Right ventricle myocardium inferior (tissue), 1 donor: ENCODE measurements at regions not wholly inside any gene's neighbourhood (a gene's known extent, or its start where the extent isn't known, plus 50 kb on each side); places are given as distances from the start of the nearest gene placed in this dataset.
"Not testable (repeated sequence)": the region's sequence is repeated elsewhere in the genome, so short reads cannot be mapped to it uniquely, and the experiment has no call there.

Experiments used
- ATAC-seq: fragments of 200-7000 bp; cut with Tn5 transposase; one replicate; pipeline ENCODE4 v1.9.1; 2020; ENCODE audit warnings: mild to moderate bottlenecking, moderate library complexity
- DNase-seq: peaks from one replicate; pipeline ENCODE4 v3.0.0; 2021; ENCODE audit errors: missing footprints
- intact Hi-C: fragments of 100-400 bp; cut with DNase I; formaldehyde crosslinking; loops from one replicate; pipeline ENCODE4 v1.11.0; 2022
- donor health status: DM: no; HTN: yes; CAD: no; lungs with severe emphysema.

DNA sequence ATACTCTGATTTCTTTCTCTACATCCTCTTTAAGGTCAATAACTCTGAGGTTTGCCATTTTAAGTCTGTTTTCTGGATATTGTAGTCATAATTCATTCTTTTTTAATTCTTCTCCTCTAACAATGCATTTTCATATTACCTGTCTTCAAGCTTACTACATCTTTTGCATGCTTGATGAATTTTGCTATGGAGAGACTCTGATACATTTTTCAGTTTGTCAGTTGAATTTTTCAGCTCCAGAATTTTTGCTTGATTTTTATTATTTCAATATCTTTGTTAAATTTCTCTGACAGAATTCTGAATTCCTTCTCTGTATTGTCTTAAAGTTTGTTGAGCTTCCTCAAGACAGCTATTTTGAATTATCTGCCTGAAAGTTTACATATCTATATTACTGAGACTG, 159.8 kb upstream of the ST8SIA4 start:
- ATAC-seq (no peak), DNase-seq (no peak)
- intact Hi-C loops = no loop called here

DNA sequence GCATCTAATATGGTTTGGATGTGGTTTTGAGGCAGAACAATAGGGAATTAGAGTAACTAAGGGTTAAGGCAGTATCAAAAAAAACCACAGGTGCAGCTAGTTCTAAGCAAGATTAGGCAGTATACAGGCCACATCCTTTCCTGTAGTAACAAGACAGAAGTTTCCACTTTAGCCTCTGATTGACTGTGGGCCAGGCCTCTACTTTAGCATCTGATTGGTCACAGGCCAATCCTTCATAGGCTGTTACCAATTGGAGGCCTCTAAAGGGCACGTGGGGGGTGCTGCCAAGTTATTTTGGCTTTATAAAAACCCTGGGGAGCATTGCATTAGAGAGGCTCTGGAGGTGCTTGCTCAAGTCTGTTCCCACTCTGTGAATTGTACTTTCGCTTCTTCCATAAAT, 144.1 kb upstream of the ST8SIA4 start:
- DNase-seq = no peak
- intact Hi-C loops = loop anchor here (10.0 kb wide), 2 partner anchors 142 to 422 kb away; partner anchors contain the start of gene ST8SIA4
- ATAC-seq = no peak

DNA sequence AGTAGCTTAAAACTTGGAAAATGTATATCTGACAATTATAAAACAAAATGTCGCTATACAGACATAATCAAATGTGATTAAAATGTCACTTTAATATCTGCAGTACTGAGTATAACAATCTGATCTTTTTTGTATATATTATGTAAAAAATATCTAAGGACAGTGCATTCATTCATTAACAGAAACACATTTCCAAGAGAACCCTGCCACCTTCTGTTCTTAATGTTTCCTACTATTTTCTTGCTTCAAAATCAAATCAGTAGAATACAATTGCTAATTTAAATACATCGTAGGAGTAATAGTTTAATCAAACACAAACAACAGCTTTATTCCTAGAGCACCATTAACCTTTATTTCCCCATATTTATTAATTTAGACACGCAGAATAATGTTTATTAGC, 142.6 kb upstream of the ST8SIA4 start:
- DNase-seq (no peak), ATAC-seq (no peak)
- intact Hi-C loops = loop anchor here (10.0 kb wide), 2 partner anchors 141 to 421 kb away; partner anchors contain the start of gene ST8SIA4

- ATAC-seq, DNase-seq: not testable (repeated sequence)
- intact Hi-C loops = loop anchor here (10.0 kb wide), 2 partner anchors 135 to 415 kb away; partner anchors contain the start of gene ST8SIA4
Observed at GRCh38 chr5:101040002-101040401, 136.9 kb upstream of the ST8SIA4 start.

DNA sequence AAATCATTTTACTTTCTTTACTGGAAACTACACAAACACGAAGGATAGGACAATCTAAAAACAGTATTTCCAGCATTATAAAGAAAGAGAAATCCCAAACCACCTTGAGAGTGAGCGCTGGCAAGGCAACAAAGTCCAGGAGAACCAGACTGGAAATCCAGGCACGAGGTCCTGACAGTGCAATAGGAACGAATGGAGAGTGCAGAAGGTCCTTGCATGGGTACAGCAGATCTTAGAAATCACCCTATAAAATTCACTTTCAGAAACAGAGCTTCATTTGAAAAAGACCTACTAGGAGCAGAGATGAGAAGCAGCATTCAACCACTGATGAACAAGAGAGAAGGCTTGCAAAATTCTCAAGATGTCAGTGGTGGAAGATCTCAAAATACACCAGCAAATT, 133.7 kb upstream of the ST8SIA4 start:
- ATAC-seq (no peak), DNase-seq (no peak)
- intact Hi-C loops = no loop called here

- ATAC-seq = no peak
- DNase-seq = no peak
- intact Hi-C loops = no loop called here
Observed at GRCh38 chr5:101035425-101035824, 132.3 kb upstream of the ST8SIA4 start.

DNA sequence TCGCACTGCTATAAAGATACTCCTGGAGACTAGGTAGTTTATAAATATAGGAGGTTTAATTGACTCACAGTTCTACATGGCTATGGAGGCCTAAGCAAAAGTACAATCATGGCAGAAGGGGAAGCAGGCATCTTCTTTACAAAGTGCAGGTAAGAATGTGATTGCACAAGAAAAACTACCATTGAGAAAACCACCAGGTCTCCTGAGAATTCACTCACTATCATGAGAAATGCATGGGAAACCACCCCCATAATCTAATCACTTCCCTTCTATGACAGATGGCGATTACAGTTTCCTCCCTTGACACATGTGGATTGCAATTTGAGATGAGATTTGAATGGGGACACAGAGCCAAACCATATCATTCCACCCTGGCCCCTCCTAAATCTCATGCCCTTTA, 121.2 kb upstream of the ST8SIA4 start:
- no peak for ATAC-seq
- intact Hi-C loops = no loop called here

GRCh38 chr5:101018299-101018698, 115.2 kb upstream of the ST8SIA4 start:
- ATAC-seq = no peak
- intact Hi-C loops = no loop called here
- DNase-seq = no peak

More for the DNA sequence above, 121.2 kb upstream of the ST8SIA4 start:
- no peak for DNase-seq

DNA sequence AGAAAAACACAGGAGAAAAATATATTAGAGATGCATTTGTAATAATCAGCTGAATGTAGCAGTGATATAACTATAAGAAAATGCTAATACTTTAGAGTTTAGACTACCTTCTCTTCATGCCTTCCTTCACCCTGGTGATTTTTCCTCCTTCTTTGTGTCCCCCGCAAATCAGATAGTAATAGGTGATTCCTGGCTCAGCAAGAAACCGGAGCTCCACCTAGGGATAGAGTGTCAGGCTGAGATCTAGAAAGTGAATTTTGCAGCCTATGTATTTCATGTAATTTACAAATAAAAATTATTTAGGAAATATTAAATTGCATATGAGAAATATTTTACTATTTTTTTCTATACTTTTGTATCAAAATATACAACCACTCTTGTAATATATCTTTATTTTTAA, 109.8 kb upstream of the ST8SIA4 start:
- ATAC-seq = no peak
- intact Hi-C loops = no loop called here
- DNase-seq = no peak

DNA sequence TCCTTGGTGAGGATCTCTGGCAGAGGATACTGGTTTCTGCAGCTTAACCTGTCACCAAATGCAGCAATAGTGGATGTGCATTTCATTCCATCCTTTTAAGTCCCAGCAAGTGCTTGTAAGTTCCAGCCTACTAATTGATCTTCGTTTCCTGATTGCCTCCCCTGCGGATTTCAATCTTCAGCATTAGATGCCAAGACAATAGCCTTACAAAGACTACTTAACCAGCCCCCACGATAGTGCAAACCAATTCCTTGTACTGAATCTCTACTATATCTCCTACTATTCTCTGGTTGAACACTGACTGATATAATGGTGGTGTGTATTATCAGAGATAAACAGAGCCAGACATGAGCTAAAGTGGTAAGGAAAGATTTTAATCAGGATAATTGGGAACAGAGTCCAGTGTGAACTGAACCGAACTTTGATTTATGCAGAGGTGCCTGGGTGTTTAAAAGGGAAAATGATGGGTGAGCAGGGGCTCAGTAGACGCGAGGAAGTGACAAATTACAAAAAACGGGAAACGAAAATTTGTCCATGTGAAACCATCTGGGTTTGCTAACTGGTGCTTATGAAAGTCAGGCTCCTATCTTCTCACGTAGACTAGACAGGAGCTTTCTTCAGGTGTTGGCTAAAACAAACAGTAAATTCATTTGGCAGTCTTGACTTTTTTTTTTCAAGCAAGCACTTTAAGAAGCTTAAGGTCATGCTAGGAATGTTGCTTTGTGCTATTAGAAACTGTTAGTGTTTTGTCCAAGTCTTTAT, 106.9 kb upstream of the ST8SIA4 start:
- ATAC-seq (no peak), DNase-seq (no peak)
- intact Hi-C loops = no loop called here

DNA sequence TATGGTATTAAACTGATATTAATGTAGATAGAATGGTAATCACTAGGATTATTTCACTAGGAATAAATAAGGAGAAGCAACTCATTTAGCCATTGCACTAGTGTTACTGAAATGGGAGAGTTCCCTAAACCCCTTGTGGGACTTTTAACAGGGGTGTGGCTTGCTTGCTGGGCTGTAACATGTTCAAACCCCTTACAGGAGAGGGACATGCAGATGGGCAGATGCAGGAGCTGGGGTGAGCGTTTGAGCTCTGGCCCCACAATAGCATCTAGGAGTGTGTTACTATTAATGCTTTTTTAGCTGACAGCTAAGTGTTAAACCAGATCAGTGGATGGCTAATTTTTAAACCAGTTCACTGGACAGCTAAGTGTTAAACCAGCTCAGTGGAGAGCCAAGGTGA, 89.3 kb upstream of the ST8SIA4 start:
- intact Hi-C loops = no loop called here
- ATAC-seq (no peak), DNase-seq (no peak)

GRCh38 chr5:100983601-100984000, 80.5 kb upstream of the ST8SIA4 start:
- intact Hi-C loops = not testable (repeated sequence)

DNA sequence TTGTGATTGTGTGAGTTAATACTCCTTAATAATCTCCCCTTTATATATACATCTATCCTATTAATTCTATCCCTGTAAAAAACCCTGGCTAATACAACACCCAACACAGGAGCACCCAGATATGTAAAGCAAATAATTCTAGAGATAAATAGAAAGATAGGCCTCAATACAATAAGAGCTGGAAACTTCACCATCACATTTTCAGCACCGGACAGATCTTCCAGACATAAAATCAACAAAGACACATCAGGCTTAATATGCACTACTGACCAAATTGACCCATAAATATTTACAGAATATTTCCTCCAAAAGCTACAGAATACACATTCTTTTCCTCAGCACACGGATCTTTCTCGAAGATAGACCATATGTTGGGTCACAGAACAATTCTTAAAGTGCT, 71.0 kb upstream of the ST8SIA4 start:
- DNase-seq (no peak), ATAC-seq (no peak)
- intact Hi-C loops = no loop called here

More at GRCh38 chr5:100983601-100984000, 80.5 kb upstream of the ST8SIA4 start:
- ATAC-seq, DNase-seq: not testable (repeated sequence)

DNA sequence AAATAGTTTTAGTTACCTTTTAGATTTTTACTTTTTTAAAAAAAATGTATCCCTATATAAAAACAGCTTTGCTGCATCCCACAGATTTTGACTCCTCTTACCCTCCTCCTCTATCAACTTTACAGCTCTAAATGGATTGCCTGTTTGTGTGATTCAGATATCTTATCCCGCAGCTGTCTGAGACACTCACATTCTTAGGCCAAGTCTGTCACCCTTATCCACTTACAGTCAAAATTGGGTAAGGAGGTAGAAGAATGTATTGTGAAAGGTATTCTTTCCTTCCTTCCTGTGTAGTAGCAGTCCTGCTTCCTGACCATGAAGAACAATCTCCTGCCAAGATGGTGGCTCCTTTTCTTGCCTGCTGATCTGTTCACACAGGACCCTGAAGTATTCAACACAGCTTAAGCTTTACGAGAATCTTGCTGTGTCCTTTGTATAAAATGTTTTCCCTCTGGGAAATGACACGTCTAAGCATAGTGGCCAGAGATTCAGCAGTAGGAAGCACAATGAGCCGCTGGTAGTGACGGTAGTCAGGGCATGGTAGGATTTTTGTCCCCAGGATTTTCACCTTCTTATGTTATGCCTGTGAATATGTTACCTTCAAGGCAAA, 67.7 kb upstream of the ST8SIA4 start:
- DNase-seq (no peak), ATAC-seq (no peak)
- intact Hi-C loops = no loop called here

DNA sequence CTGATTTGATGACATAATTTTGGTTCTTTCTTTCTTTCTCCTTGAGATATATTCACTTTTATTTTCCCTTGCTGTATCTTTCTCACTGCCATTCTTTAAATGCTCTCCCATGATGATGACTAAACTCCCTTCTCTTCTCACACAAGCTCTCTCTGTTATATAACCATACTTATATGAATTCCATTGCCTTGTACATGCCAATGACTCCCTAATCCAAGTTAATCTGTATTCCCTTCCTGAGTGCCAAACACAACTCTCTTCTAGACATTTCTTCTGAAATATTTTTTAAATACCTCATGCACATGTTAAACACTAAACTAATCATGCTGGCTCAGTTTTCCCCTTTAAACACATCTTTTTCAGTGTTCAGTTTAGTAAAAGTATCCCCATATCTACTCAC, 62.2 kb upstream of the ST8SIA4 start:
- DNase-seq (no peak), ATAC-seq (no peak)
- intact Hi-C loops = no loop called here
